ENCODE measurements at regions not wholly inside any gene's neighbourhood (a gene's known extent, or its start where the extent isn't known, plus 50 kb on each side); places are given as distances from the start of the nearest gene placed in this dataset.

GRCh38 chr5:41656597-41656996, 146.2 kb upstream of the PLCXD3 start:
- TF ChIP-seq MAX (IDR thresholded peaks at IDR 0.05; ENCODE audit: low read depth, low read length) (no peak), CTCF (IDR thresholded peaks at IDR 0.05; ENCODE audit: low read depth, low read length) (no peak)
